ENCODE measurements at regions not wholly inside any gene's neighbourhood (a gene's known extent, or its start where the extent isn't known, plus 50 kb on each side); places are given as distances from the start of the nearest gene placed in this dataset.

DNA sequence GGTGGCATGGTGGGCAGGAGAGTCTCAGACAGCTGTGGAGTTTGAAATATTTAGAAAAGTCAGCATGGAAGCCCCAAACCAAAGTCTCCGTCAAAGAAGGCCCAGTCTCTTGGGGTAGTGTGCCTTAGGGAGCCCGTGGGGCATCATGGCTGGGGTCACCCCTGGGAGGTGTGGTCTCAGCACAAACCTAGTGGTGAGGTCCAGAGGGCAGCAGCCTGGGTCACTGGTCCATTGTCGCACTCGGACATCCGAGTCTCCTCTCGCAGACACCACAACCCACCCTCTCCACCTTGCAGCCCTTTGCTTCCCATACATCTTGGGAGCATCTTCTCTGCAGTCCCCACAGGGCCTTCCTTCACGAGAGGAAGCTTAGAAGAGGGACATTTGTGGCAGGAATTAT lies 588.0 kb upstream of the TMEM132C start:
- no peak overlapping the region for H3K27ac ChIP-seq

DNA sequence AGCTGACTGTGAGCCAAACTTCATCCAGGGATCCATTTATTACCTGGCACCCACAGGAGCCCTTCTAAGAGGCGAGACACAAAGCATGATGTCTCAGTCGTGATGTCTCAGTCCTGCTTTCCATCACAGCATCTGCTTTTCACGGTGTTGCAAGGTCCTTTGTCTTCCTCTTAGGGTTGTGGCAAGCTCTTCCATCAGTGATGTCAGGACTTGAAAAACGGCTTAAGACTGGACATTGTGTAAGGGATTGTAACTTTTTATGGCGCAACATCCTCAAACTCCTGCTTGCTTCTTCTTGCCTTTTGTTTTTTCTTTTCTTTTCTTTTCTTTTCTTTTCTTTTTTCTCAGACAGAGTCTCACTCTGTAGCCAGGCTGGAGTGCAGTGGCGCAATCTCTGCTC lies 586.5 kb upstream of the TMEM132C start:
- TF ChIP-seq, protein P1, sequence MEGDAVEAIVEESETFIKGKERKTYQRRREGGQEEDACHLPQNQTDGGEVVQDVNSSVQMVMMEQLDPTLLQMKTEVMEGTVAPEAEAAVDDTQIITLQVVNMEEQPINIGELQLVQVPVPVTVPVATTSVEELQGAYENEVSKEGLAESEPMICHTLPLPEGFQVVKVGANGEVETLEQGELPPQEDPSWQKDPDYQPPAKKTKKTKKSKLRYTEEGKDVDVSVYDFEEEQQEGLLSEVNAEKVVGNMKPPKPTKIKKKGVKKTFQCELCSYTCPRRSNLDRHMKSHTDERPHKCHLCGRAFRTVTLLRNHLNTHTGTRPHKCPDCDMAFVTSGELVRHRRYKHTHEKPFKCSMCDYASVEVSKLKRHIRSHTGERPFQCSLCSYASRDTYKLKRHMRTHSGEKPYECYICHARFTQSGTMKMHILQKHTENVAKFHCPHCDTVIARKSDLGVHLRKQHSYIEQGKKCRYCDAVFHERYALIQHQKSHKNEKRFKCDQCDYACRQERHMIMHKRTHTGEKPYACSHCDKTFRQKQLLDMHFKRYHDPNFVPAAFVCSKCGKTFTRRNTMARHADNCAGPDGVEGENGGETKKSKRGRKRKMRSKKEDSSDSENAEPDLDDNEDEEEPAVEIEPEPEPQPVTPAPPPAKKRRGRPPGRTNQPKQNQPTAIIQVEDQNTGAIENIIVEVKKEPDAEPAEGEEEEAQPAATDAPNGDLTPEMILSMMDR (conservative IDR thresholded peaks at IDR 0.05) = no peak
- H3K27ac ChIP-seq = no peak overlapping the region

More for the DNA sequence above, 588.0 kb upstream of the TMEM132C start:
- TF ChIP-seq, protein P1 (conservative IDR thresholded peaks at IDR 0.05) = no peak

DNA sequence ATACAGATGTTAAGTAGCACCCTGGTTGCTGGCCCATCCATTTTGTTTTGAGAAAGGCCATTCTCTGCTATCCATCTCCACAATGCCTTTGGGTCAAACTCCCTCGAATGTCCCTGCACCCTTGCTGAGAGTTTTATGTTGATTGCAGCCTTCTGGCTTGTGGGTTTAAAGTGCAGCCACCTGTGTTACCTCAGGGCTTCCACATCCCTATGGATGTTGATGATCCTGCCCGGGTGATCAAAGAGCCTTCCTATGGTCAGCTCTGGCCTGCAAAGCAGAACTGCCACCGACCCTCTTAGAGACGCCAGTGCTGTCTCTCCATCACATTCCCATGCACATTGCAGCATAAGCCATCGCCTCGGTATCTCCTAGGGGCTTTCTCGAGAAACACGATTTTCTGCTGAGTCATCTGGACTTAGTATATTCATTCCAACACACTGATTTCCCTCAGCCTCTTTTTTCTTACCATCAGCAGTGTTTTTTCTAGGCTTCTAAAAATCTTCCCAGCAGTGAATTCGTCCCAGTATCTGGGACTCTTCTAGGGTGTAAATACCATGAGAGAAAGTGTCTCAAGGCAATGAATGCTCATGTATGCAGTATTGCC lies 585.7 kb upstream of the TMEM132C start:
- TF ChIP-seq, protein P1 (conservative IDR thresholded peaks at IDR 0.05) = no peak
- no peak overlapping the region for H3K27ac ChIP-seq

DNA sequence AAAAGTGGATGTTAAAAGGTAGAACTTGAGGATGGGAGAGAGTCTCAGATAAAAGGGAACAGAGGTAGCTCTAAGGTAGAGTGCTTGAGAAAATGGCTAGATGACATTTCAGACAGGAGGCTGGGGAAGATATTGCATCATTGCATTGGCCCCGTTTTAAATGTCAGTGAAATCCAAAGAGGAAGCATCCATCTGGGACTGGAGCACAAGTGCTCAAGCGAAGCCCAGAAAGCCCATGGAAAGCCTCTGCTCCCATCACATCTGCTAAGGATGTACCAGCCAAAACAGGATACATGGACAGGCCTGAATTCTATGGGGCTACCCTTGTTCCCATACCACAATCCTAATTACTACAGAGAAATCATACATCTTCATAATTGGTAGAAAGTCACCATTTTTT lies 581.5 kb upstream of the TMEM132C start:
- no peak overlapping the region for H3K27ac ChIP-seq
- TF ChIP-seq, protein P1 (conservative IDR thresholded peaks at IDR 0.05) = no peak

DNA sequence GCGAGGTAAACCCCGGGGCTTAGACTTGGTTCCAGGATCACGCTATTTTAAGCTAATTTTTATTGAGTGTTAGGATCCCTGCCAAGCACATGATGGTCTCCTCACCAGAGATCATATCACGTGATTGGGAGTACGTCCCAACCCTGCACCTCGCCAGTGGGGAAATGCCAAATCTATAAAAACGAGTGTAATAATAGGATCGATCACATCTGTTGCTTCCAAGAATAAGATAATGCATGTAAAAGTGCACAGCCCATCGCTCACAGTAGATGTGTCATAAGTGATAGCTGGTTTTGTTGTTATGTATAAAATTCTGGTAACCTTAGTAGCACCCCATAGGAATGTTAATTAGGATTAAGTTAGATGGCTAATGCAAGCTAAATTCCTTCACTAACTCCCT lies 581.0 kb upstream of the TMEM132C start:
- H3K27ac ChIP-seq = no peak overlapping the region
- TF ChIP-seq, protein P1 (conservative IDR thresholded peaks at IDR 0.05) = no peak

DNA sequence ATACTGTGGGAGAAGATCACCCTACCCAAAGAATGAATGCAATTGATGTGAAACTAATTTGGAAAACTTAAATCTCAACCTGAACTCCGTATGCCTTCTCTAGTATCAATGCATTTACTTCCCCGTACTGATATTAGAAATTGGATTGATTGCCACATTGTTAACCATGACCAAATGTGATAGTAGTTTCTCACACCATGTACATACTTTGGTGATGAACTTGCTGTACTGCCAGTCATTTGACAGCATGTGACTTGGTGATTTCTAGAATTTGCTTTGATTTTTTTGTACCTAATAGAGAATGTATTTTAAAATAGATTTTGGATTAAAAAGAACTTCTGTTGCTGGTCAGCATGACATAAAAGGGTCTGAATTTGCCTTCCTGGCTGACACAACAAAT lies 579.8 kb upstream of the TMEM132C start:
- no peak overlapping the region for H3K27ac ChIP-seq
- TF ChIP-seq, protein P1 (conservative IDR thresholded peaks at IDR 0.05) = no peak

DNA sequence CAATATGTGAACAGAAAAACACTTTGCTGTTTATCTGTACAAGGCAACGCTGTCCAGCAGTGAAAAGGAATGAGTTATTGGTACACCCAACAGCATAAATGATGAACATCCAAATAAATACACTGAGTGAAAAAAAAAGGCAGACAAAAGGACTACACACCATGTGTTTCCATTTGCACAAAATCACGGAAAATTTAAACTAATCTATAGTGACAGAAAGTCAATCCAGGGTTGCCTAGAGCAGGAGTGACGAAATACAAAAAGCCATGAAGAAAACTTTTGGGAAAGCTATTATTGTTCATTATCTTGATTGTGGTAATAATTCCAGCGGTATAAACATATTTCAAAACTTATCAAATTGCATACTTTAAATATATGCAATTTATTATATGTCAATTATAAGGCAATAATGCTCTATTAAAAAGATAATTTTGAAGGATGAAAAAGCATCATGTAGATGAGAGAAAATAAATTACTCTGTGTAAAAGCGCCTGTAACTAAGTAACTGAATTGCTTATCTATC lies 578.0 kb upstream of the TMEM132C start:
- TF ChIP-seq, protein P1 (conservative IDR thresholded peaks at IDR 0.05) = no peak
- H3K27ac ChIP-seq = no peak overlapping the region

Measured in VCaP (cell line).